Neural cell (in vitro differentiated cells): ENCODE measurements at regions not wholly inside any gene's neighbourhood (a gene's known extent, or its start where the extent isn't known, plus 50 kb on each side); places are given as distances from the start of the nearest gene placed in this dataset.

Source experiments
- H2AFZ ChIP-seq: fragments of 200-600, 300-800 bp; sonication (generic), shearing (Covaris generic); 2 replicates; pipeline ENCODE4 v1.6.0; 2014; ENCODE audit warnings: low read depth, mild to moderate bottlenecking, antibody characterized with exemption, low read length, moderate library complexity
- H3F3A ChIP-seq: fragments of 200-600 bp; shearing (Covaris generic); 2 replicates; pipeline ENCODE4 v1.6.1; 2016; ENCODE audit warnings: mild to moderate bottlenecking, moderate library complexity, mixed read lengths, antibody characterized with exemption, low read length; ENCODE audit not compliant: insufficient read depth, poor library complexity, severe bottlenecking
- H3K27ac ChIP-seq: fragments of 200-600, 300-800 bp; sonication (generic), shearing (Covaris generic); 2 replicates; pipeline ENCODE4 v1.5.1; 2014; ENCODE audit warnings: mild to moderate bottlenecking, low read length, moderate library complexity
- H3K27me3 ChIP-seq: fragments of 300-800, 200-600 bp; sonication (generic), shearing (Covaris generic); 2 replicates; pipeline ENCODE4 v1.6.0; 2014; ENCODE audit warnings: mild to moderate bottlenecking, low read depth, low read length, moderate library complexity; ENCODE audit not compliant: insufficient read depth
- H3K36me3 ChIP-seq: fragments of 300-800, 200-600 bp; sonication (generic), shearing (Covaris generic); 2 replicates; pipeline ENCODE4 v1.5.1; 2014; ENCODE audit warnings: mild to moderate bottlenecking, antibody characterized with exemption, low read length, moderate library complexity; ENCODE audit not compliant: insufficient read depth
- H3K4me2 ChIP-seq: fragments of 300-800, 200-600 bp; sonication (generic), shearing (Covaris generic); 2 replicates; pipeline ENCODE4 v1.6.0; 2014; ENCODE audit warnings: mild to moderate bottlenecking, low read length
- H3K4me3 ChIP-seq: fragments of 300-800, 200-600 bp; sonication (generic), shearing (Covaris generic); 2 replicates; pipeline ENCODE4 v1.5.1; 2014; ENCODE audit warnings: mild to moderate bottlenecking, low read length, moderate library complexity
- H3K79me2 ChIP-seq: fragments of 200-600 bp; shearing (Covaris generic); replicated peaks from 2 replicates; pipeline ENCODE4 v1.6.0; 2014; ENCODE audit warnings: mild to moderate bottlenecking, low read length, moderate library complexity; ENCODE audit not compliant: insufficient read depth
- H3K9ac ChIP-seq: fragments of 300-800, 200-600 bp; sonication (generic), shearing (Covaris generic); 2 replicates; pipeline ENCODE4 v1.6.1; 2016; ENCODE audit warnings: mild to moderate bottlenecking, low read length, mixed read lengths
- H3K9me2 ChIP-seq: fragments of 200-600 bp; shearing (Covaris generic); 2 replicates; pipeline ENCODE4 v1.6.1; 2016; ENCODE audit warnings: mild to moderate bottlenecking, low read length, mixed read lengths; ENCODE audit not compliant: insufficient read depth
- H3K9me3 ChIP-seq: fragments of 200-600, 300-800 bp; sonication (generic), shearing (Covaris generic); 2 replicates; pipeline ENCODE4 v1.6.1; 2016; ENCODE audit warnings: mild to moderate bottlenecking, mixed run types, low read length, moderate library complexity, mixed read lengths
- H4K20me1 ChIP-seq: fragments of 200-600 bp; shearing (Covaris generic); 2 replicates; pipeline ENCODE4 v1.6.1; 2016; ENCODE audit warnings: mild to moderate bottlenecking, mixed run types; ENCODE audit not compliant: insufficient read depth
- CTCF ChIP-seq: fragments of 450-650 bp; IDR thresholded peaks from 2 replicates; pipeline ENCODE4 v1.5.1; 2014; ENCODE audit warnings: antibody characterized with exemption, mild to moderate bottlenecking, moderate library complexity; ENCODE audit not compliant: poor library complexity, severe bottlenecking
- EP300 ChIP-seq: fragments of 450-650 bp; conservative IDR thresholded peaks from 2 replicates; pipeline ENCODE4 v1.6.1; 2014; ENCODE audit warnings: antibody characterized with exemption, mild to moderate bottlenecking, moderate library complexity; ENCODE audit not compliant: poor library complexity, severe bottlenecking
- EZH2 ChIP-seq: fragments of 200-600, 300-800 bp; shearing (Covaris generic), sonication (generic); IDR thresholded peaks from 2 replicates; pipeline ENCODE4 v1.6.1; 2014; ENCODE audit warnings: antibody characterized with exemption, low read length, borderline replicate concordance, mild to moderate bottlenecking; ENCODE audit not compliant: insufficient read depth, poor library complexity, severe bottlenecking
- MXI1 ChIP-seq: fragments of 450-650 bp; conservative IDR thresholded peaks from 2 replicates; pipeline ENCODE4 v1.6.1; 2014; ENCODE audit warnings: antibody characterized with exemption, mild to moderate bottlenecking; ENCODE audit not compliant: poor library complexity, severe bottlenecking
- POLR2AphosphoS5 ChIP-seq: IDR thresholded peaks from 2 replicates; pipeline ENCODE4 v1.6.1; 2012
- RAD21 ChIP-seq: fragments of 450-650 bp; conservative IDR thresholded peaks from 2 replicates; pipeline ENCODE4 v1.6.1; 2014; ENCODE audit warnings: antibody characterized with exemption, mild to moderate bottlenecking, moderate library complexity
- REST ChIP-seq: IDR thresholded peaks from 2 replicates; pipeline ENCODE4 v1.6.1; 2012; ENCODE audit warnings: borderline replicate concordance
- SMC3 ChIP-seq: fragments of 450-650 bp; conservative IDR thresholded peaks from 2 replicates; pipeline ENCODE4 v1.6.1; 2014; ENCODE audit warnings: antibody characterized with exemption, mild to moderate bottlenecking, moderate library complexity; ENCODE audit not compliant: poor library complexity
- TAF1 ChIP-seq: IDR thresholded peaks from 2 replicates; pipeline ENCODE4 v1.6.1; 2012; ENCODE audit warnings: low read depth

DNA sequence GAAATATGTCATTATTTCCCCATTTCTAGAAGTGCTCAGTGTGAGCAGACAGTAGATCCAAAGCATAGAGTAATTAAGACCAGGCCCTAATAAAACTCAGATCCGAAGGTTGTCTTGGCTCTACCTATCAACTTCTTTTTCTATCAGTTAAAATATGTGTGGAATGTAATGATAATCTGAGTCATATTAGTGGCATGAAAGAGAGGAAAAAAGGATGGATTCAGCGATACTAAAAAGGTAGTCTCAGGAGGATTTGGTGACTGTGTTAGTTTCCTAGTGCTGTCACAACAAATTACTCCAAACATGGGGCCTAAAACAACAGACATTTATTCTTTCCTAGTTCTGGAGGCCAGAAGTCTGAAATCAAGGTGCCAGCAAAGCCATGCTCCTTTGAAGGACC lies 103.7 kb upstream of the NABP1 start:
- Histone ChIP-seq H3K36me3 (no peaks in the 10 kb centered on the region), H3K79me2 (no peaks in the 10 kb centered on the region), H3K4me2 (no peak overlapping the region), H2AFZ (no peak overlapping the region), H3F3A (no peaks in the 10 kb centered on the region), H3K4me3 (no peak overlapping the region), H3K9me2 (no peaks in the 10 kb centered on the region), H3K9me3 (no peaks in the 10 kb centered on the region), H3K27me3 (no peaks in the 10 kb centered on the region), H4K20me1 (no peaks in the 10 kb centered on the region), H3K9ac (no peak overlapping the region), H3K27ac (no peak overlapping the region)
- TF ChIP-seq REST = no peak
- no peak for TF ChIP-seq TAF1
- no peak for TF ChIP-seq RAD21
- no peak for TF ChIP-seq MXI1
- no peak for TF ChIP-seq EZH2
- no peak for TF ChIP-seq EP300
- no peak for TF ChIP-seq POLR2AphosphoS5
- TF ChIP-seq SMC3 = no peak
- TF ChIP-seq CTCF = no peak

DNA sequence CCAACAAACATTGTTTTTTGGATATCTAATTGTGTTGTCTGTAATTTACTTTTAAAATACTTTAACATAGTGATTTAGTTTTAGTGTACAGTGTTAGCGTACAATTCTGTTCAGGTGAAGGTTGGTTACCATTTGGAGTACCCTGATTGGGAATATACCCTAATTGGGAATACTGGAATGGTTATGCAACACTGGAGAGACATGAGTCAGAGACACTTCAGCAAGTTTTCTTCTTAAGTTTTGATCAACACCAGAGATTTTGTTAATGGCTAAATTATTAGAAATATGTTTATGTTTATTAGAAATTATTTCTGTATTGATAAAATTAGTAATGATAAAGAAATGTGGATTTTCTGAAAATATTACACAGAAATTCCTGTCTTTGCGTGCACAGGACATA lies 100.3 kb upstream of the NABP1 start:
- TF ChIP-seq POLR2AphosphoS5 (no peak), RAD21 (no peak), REST (no peak)

More for the DNA sequence above, 100.3 kb upstream of the NABP1 start:
- no peaks in the 10 kb centered on the region for H3K27me3 ChIP-seq
- no peaks in the 10 kb centered on the region for H3K9me3 ChIP-seq
- H3F3A ChIP-seq = no peaks in the 10 kb centered on the region
- H3K27ac ChIP-seq = no peak overlapping the region
- no peak overlapping the region for H2AFZ ChIP-seq
- no peak overlapping the region for H3K4me2 ChIP-seq
- H3K4me3 ChIP-seq = no peak overlapping the region
- no peaks in the 10 kb centered on the region for H4K20me1 ChIP-seq
- H3K9ac ChIP-seq = no peak overlapping the region
- no peaks in the 10 kb centered on the region for H3K9me2 ChIP-seq
- H3K36me3 ChIP-seq = no peaks in the 10 kb centered on the region
- no peaks in the 10 kb centered on the region for H3K79me2 ChIP-seq
